ENCODE measurements at regions not wholly inside any gene's neighbourhood (a gene's known extent, or its start where the extent isn't known, plus 50 kb on each side); places are given as distances from the start of the nearest gene placed in this dataset.

- TF ChIP-seq NFYB (IDR thresholded peaks at IDR 0.05; ENCODE audit: insufficient read depth, low read depth, low read length) = no peak
These were observed 214.9 kb upstream of the SLITRK1 start (continued) for GRCh38 chr13:84097148-84097547.

DNA sequence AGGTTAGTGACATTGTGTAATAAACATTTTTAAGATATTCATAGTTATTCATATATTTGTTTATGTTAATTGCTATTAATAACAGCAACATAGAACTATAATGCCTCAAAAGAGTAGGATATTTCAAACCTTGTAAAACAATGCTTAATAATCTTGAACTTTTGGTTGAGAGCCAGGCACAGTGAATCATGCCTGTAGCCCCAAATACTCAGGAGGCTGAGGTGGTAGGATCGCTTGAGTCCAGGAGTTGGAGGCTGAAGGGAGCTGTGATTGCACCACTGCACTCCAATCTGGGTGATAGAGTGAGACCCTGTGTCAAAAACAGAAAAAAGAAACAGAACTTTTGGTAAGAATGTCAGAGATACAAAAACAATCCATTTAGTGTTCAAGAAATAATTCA lies 213.9 kb upstream of the SLITRK1 start:
- no peak overlapping the region for H2AFZ ChIP-seq (ENCODE audit: control insufficient read depth, low read depth, low read length)
- no peak for DNase-seq (ENCODE audit: low read depth, low spot score)
- no peaks in the 10 kb centered on the region for H3K79me2 ChIP-seq (ENCODE audit: control insufficient read depth, insufficient read depth, low read length)
- H3K27ac ChIP-seq (ENCODE audit: control insufficient read depth, insufficient read depth) = no peak overlapping the region
- no peaks in the 10 kb centered on the region for H3K9me3 ChIP-seq (replicated peaks; ENCODE audit: control insufficient read depth, insufficient read depth, low read length)
- no peak overlapping the region for H3K9ac ChIP-seq (ENCODE audit: control insufficient read depth, insufficient read depth, low read length)
- no peaks in the 10 kb centered on the region for H4K20me1 ChIP-seq (ENCODE audit: control insufficient read depth, insufficient read depth)
- intact Hi-C loops (cut with micrococcal nuclease; ENCODE audit: unreplicated experiment) (no loop called here), in situ Hi-C loops (cut with MboI) (no loop called here)
- 33% methylated on average over 1 of the region's 1 CpG for WGBS (ENCODE audit: insufficient coverage, insufficient replicate concordance, low lambda C conversion rate, missing lambda C conversion rate)
- no peaks in the 10 kb centered on the region for H3K4me1 ChIP-seq (ENCODE audit: control insufficient read depth, insufficient read depth, low read length)
- CTCF ChIA-PET = interaction anchor here (0.9 kb wide), 1 partner anchor 40 kb away, joined by 3 read pairs; no protein-coding TSS in a partner anchor
- H3K4me3 ChIP-seq = no peak overlapping the region
- no peak for ATAC-seq
- RAD21 ChIA-PET (ENCODE audit: unreplicated experiment) = no interaction called here
- POLR2A ChIA-PET = no interaction called here
- no peaks in the 10 kb centered on the region for H3K27me3 ChIP-seq (replicated peaks in 1 of 2; ENCODE audit: control insufficient read depth in 2 of 2, insufficient read depth in 2 of 2, low read length in 1 of 2)
- no peak for FAIRE-seq
- no TSS peak for BruUV-seq (replicated peaks)
- SMC1A ChIA-PET (ENCODE audit: uncharacterized antibody, unreplicated experiment) = no interaction called here
- H3K4me2 ChIP-seq (ENCODE audit: control insufficient read depth, insufficient read depth) = no peak overlapping the region
- TF ChIP-seq HSF1 (IDR thresholded peaks at IDR 0.05; ENCODE audit: low read depth, low read length) = no peak
- no peak for TF ChIP-seq USF2 (IDR thresholded peaks at IDR 0.05; ENCODE audit: borderline replicate concordance, low read depth, low read length)
- TF ChIP-seq CREB1 (IDR thresholded peaks at IDR 0.05; ENCODE audit: low read depth) = no peak
- TF ChIP-seq, protein P1, sequence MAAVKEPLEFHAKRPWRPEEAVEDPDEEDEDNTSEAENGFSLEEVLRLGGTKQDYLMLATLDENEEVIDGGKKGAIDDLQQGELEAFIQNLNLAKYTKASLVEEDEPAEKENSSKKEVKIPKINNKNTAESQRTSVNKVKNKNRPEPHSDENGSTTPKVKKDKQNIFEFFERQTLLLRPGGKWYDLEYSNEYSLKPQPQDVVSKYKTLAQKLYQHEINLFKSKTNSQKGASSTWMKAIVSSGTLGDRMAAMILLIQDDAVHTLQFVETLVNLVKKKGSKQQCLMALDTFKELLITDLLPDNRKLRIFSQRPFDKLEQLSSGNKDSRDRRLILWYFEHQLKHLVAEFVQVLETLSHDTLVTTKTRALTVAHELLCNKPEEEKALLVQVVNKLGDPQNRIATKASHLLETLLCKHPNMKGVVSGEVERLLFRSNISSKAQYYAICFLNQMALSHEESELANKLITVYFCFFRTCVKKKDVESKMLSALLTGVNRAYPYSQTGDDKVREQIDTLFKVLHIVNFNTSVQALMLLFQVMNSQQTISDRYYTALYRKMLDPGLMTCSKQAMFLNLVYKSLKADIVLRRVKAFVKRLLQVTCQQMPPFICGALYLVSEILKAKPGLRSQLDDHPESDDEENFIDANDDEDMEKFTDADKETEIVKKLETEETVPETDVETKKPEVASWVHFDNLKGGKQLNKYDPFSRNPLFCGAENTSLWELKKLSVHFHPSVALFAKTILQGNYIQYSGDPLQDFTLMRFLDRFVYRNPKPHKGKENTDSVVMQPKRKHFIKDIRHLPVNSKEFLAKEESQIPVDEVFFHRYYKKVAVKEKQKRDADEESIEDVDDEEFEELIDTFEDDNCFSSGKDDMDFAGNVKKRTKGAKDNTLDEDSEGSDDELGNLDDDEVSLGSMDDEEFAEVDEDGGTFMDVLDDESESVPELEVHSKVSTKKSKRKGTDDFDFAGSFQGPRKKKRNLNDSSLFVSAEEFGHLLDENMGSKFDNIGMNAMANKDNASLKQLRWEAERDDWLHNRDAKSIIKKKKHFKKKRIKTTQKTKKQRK (IDR thresholded peaks at IDR 0.05; ENCODE audit: low read depth, low read length) = no peak
- no peak for TF ChIP-seq ZNF207 (IDR thresholded peaks at IDR 0.05; ENCODE audit: borderline replicate concordance)
- no peak for TF ChIP-seq RB1 (IDR thresholded peaks at IDR 0.05; ENCODE audit: borderline replicate concordance)
- TF ChIP-seq BCL3 (IDR thresholded peaks at IDR 0.05; ENCODE audit: borderline replicate concordance, insufficient read depth, low read depth, low read length, poor library complexity, severe bottlenecking) = no peak
- no peaks in the 10 kb centered on the region for H3K36me3 ChIP-seq (ENCODE audit: control insufficient read depth in 2 of 2, insufficient read depth in 2 of 2, low read length in 1 of 2)
